Heart left ventricle (tissue), 16 donors: ENCODE measurements at regions not wholly inside any gene's neighbourhood (a gene's known extent, or its start where the extent isn't known, plus 50 kb on each side); places are given as distances from the start of the nearest gene placed in this dataset.
"Not testable (repeated sequence)": the region's sequence is repeated elsewhere in the genome, so short reads cannot be mapped to it uniquely, and the experiment has no call there.

Source experiments
- ATAC-seq, 4 donors: fragments of 200-7000 bp; cut with Tn5 transposase; one replicate each; pipeline ENCODE4 v1.9.1; 2020 to 2022; ENCODE audit warnings: moderate library complexity in 4 of 4, mild to moderate bottlenecking in 3 of 4, moderate number of reproducible peaks in 1 of 4
- DNase-seq, 5 donors: peaks; one replicate each; pipeline ENCODE4 v3.0.0-alpha.2; 2020
- H3K27ac ChIP-seq, 12 donors: fragments of 200-600 bp; sonication (generic) in 4 of 12; one replicate each; pipeline versions ENCODE4 v1.5.0 to v1.8.0; 2016 to 2022; ENCODE audit warnings: mild to moderate bottlenecking in 2 of 12
- H3K27me3 ChIP-seq, 9 donors: fragments of 200-600 bp; sonication (generic) in 2 of 9; one replicate each; pipeline versions ENCODE4 v1.5.1 to v1.8.0; 2016 to 2022; ENCODE audit warnings: mild to moderate bottlenecking in 3 of 9
- H3K36me3 ChIP-seq, 9 donors: fragments of 200-600 bp; sonication (generic) in 2 of 9; one replicate each; pipeline versions ENCODE4 v1.5.0 to v1.8.0; 2018 to 2022; ENCODE audit warnings: mild to moderate bottlenecking in 2 of 9
- H3K4me1 ChIP-seq, 12 donors: fragments of 200-600 bp; sonication (generic) in 4 of 12; one replicate each; pipeline versions ENCODE4 v1.5.0 to v1.8.0; 2016 to 2022; ENCODE audit warnings: mild to moderate bottlenecking in 3 of 12
- H3K4me3 ChIP-seq, 12 donors: fragments of 200-600 bp; sonication (generic) in 4 of 12; one replicate each; pipeline versions ENCODE4 v1.5.0 to v1.8.0; 2017 to 2022; ENCODE audit warnings: mild to moderate bottlenecking in 9 of 12, moderate library complexity in 4 of 12
- H3K9me3 ChIP-seq, 12 donors: fragments of 200-600 bp; sonication (generic) in 4 of 12; one replicate each; pipeline versions ENCODE4 v1.5.0 to v1.8.0; 2016 to 2022; ENCODE audit warnings: mild to moderate bottlenecking in 1 of 12
- CTCF ChIP-seq, 12 donors: fragments of 200-600 bp; sonication (generic) in 4 of 12; IDR thresholded peaks; one replicate each; pipeline versions ENCODE4 v1.5.0 to v1.8.0; 2018 to 2022; ENCODE audit warnings: antibody characterized with exemption in 12 of 12, mild to moderate bottlenecking in 5 of 12
- POLR2A ChIP-seq, 2 donors: fragments of 450-650 bp; IDR thresholded peaks; one replicate each; pipeline ENCODE4 v1.6.1; 2017; ENCODE audit warnings: antibody characterized with exemption in 2 of 2, mild to moderate bottlenecking in 2 of 2, moderate library complexity in 2 of 2
- WGBS, 4 donors: extraction: QIAGEN DNeasy Blood & Tissue Kit in 2 of 4; methylation state at CpG; one replicate each; pipeline versions ENCODE4 v1.1.5 to v1.1.7; 2013 to 2018; 5-methylcytosine and 5-hydroxymethylcytosine counted together
- intact Hi-C, 10 donors: fragments of 100-400 bp; cut with DNase I; formaldehyde crosslinking; loops; one replicate each; pipeline versions ENCODE4 v1.11.1 to v1.14.2; 2022
- donor health status: ischemic (EF 13 %, LVEDD 7.1; RV severe dilation, severe dysfunction).
- donor health status: healthy with polysubstance abuse.
- donor health status: DM: no; HTN: yes; CAD: no.
- donor health status: DM: no; HTN: no; CAD: no.
- donor health status: ischemic (EF 25% LVEDD 6.9; RV normal size, moderate dysfunction).
- donor health status: ischemic (EF 25% LVEDD 5.7; RV mildly dilated, moderate dysfunction).
- donor health status: healthy.
- donor health status: DM: yes; HTN: yes; CAD: no.
- donor health status: ischemic (EF 35%, LVEDD 5.7; RV mildly dilated, moderate dysfunction).
- donor health status: nonischemic (EF 11% LVEDD 7.7; RV severe dilation, severe dysfunction).
- donor health status: DM: yes; HTN: yes; CAD: no.
- donor health status: PGD.
- donor health status: ischemic (EF 29% LVEDD 5.4; RV normal size, mild dysfunction).
- donor health status: nonischemic (EF 23%, LVEDD 6.1; RV moderate dilation, normal function).

GRCh38 chrX:145410622-145411021 lies 163.3 kb downstream of the SPANXN1 start:
- Histone ChIP-seq H3K4me3 (no peak overlapping the region), H3K9me3 (no peaks in the 10 kb centered on the region), H3K27ac (no peak overlapping the region), H3K36me3 (no peaks in the 10 kb centered on the region), H3K27me3 (no peaks in the 10 kb centered on the region), H3K4me1 (no peaks in the 10 kb centered on the region)
- 59 to 70% (median 64%) methylated on average over 2 of the region's 2 CpGs for WGBS, 4 donors
- no peak for ATAC-seq
- intact Hi-C loops, result no loop called here
- TF ChIP-seq CTCF (IDR thresholded peaks at IDR 0.05) (no peak), POLR2A (IDR thresholded peaks at IDR 0.05) (no peak)
- DNase-seq, result no peak

GRCh38 chrX:145436211-145436610 lies 188.9 kb downstream of the SPANXN1 start:
- intact Hi-C loops, H3K4me3 ChIP-seq, H3K36me3 ChIP-seq, ATAC-seq, DNase-seq, H3K27me3 ChIP-seq, H3K9me3 ChIP-seq, H3K27ac ChIP-seq, H3K4me1 ChIP-seq: not testable (repeated sequence)
- WGBS, 4 donors, result 90 to 97% (median 95%) methylated on average over 20 to 32 of the region's 32 CpGs

- Histone ChIP-seq H3K4me1 (no peaks in the 10 kb centered on the region), H3K27ac (no peak overlapping the region), H3K4me3 (no peak overlapping the region), H3K9me3 (peaks cover 0 to 14% (median 0%) of the 10 kb centered on the region in 12 donors), H3K27me3 (peaks cover 0 to 4% (median 0%) of the 10 kb centered on the region in 9 donors), H3K36me3 (no peaks in the 10 kb centered on the region)
- intact Hi-C loops, result no loop called here
- WGBS, 4 donors, result 73 to 81% (median 78%) methylated on average over 3 of the region's 3 CpGs
- ATAC-seq, result no peak
- no peak for DNase-seq
- TF ChIP-seq POLR2A (IDR thresholded peaks at IDR 0.05) (no peak), CTCF (IDR thresholded peaks at IDR 0.05) (no peak)
These were observed 217.3 kb downstream of the SPANXN1 start for GRCh38 chrX:145464650-145465049.

- Histone ChIP-seq H3K27me3 (no peaks in the 10 kb centered on the region), H3K9me3 (no peaks in the 10 kb centered on the region)
- 60 to 71% (median 63%) methylated on average over 7 of the region's 7 CpGs for WGBS, 4 donors
These were observed 228.4 kb downstream of the SPANXN1 start for GRCh38 chrX:145475725-145476124.

More at GRCh38 chrX:145475725-145476124, 228.4 kb downstream of the SPANXN1 start:
- no peak for ATAC-seq
- DNase-seq, result no peak
- TF ChIP-seq POLR2A (IDR thresholded peaks at IDR 0.05) (no peak), CTCF (IDR thresholded peaks at IDR 0.05) (no peak)
- Histone ChIP-seq H3K4me3 (no peak overlapping the region), H3K36me3 (no peaks in the 10 kb centered on the region), H3K27ac (no peak overlapping the region), H3K4me1 (no peaks in the 10 kb centered on the region)
- intact Hi-C loops, result no loop called here
